HepG2 (cell line): ENCODE measurements at regions not wholly inside any gene's neighbourhood (a gene's known extent, or its start where the extent isn't known, plus 50 kb on each side); places are given as distances from the start of the nearest gene placed in this dataset.

Experiments used
- CEBPZ ChIP-seq: IDR thresholded peaks from 2 replicates; pipeline ENCODE4 v1.6.1; 2012; ENCODE audit warnings: low read length, improper control_type of control experiment
- DDIT3 ChIP-seq: sonication (generic); formaldehyde crosslinking; IDR thresholded peaks from 2 replicates; pipeline ENCODE4 v1.4.0; 2020; ENCODE audit warnings: mild to moderate bottlenecking, missing genetic modification reagents
- DPF2 ChIP-seq: sonication (generic); formaldehyde crosslinking; IDR thresholded peaks from 2 replicates; pipeline ENCODE4 v1.4.0; 2020; ENCODE audit warnings: mild to moderate bottlenecking, low read depth, missing genetic modification reagents, borderline replicate concordance
- DZIP1 ChIP-seq: sonication (generic); formaldehyde crosslinking; IDR thresholded peaks from 2 replicates; pipeline ENCODE4 v1.5.0; 2020; ENCODE audit warnings: mild to moderate bottlenecking, missing genetic modification reagents
- FOXO1 ChIP-seq: sonication (generic); formaldehyde crosslinking; IDR thresholded peaks from 2 replicates; pipeline ENCODE4 v1.4.0; 2020; ENCODE audit warnings: missing genetic modification reagents
- ISX ChIP-seq: sonication (generic); formaldehyde crosslinking; conservative IDR thresholded peaks from 2 replicates; pipeline ENCODE4 v1.5.0; 2020; ENCODE audit warnings: missing genetic modification reagents
- KDM3A ChIP-seq: IDR thresholded peaks from 2 replicates; pipeline ENCODE4 v1.6.1; 2018; ENCODE audit warnings: low read depth, missing compliant biosample characterization
- KMT2A ChIP-seq: sonication (generic); formaldehyde crosslinking; IDR thresholded peaks from 2 replicates; pipeline ENCODE4 v1.4.0; 2020; ENCODE audit warnings: missing genetic modification reagents
- LBX2 ChIP-seq: sonication (generic); formaldehyde crosslinking; IDR thresholded peaks from 2 replicates; pipeline ENCODE4 v1.5.0; 2020; ENCODE audit warnings: missing genetic modification reagents, mild to moderate bottlenecking, borderline replicate concordance
- LRRFIP1 ChIP-seq: sonication (generic); formaldehyde crosslinking; conservative IDR thresholded peaks from 2 replicates; pipeline ENCODE4 v1.4.0; 2020; ENCODE audit warnings: missing genetic modification reagents
- SNAI1 ChIP-seq: sonication (generic); formaldehyde crosslinking; IDR thresholded peaks from 2 replicates; pipeline ENCODE4 v1.5.0; 2020; ENCODE audit warnings: mild to moderate bottlenecking, missing genetic modification reagents, borderline replicate concordance
- THAP11 ChIP-seq: IDR thresholded peaks from 2 replicates; pipeline ENCODE4 v1.6.1; 2016; ENCODE audit warnings: missing biosample characterization, missing genetic modification reagents
- TMF1 ChIP-seq: sonication (generic); formaldehyde crosslinking; IDR thresholded peaks from 2 replicates; pipeline ENCODE4 v1.8.1; 2022; ENCODE audit warnings: low read depth, missing genetic modification reagents
- ZKSCAN1 ChIP-seq: fragments of 150-350 bp; IDR thresholded peaks from 2 replicates; pipeline ENCODE4 v1.6.1; 2014; ENCODE audit warnings: low read length
- ZNF512 ChIP-seq: sonication (generic); formaldehyde crosslinking; IDR thresholded peaks from 2 replicates; pipeline ENCODE4 v1.4.0; 2020; ENCODE audit warnings: mild to moderate bottlenecking, missing genetic modification reagents
- ZNF530 ChIP-seq: sonication (generic); formaldehyde crosslinking; IDR thresholded peaks from 2 replicates; pipeline ENCODE4 v1.5.0; 2020; ENCODE audit warnings: low read depth, mild to moderate bottlenecking, missing genetic modification reagents
- ZNF616 ChIP-seq: sonication (generic); formaldehyde crosslinking; IDR thresholded peaks from 2 replicates; pipeline ENCODE4 v1.5.0; 2020; ENCODE audit warnings: low read depth, mild to moderate bottlenecking, missing genetic modification reagents
- ZNF784 ChIP-seq: sonication (generic); formaldehyde crosslinking; IDR thresholded peaks from 2 replicates; pipeline ENCODE4 v1.5.1; 2020; ENCODE audit warnings: missing genetic modification reagents, mild to moderate bottlenecking, borderline replicate concordance
- ZNF792 ChIP-seq: IDR thresholded peaks from 2 replicates; pipeline ENCODE4 v1.6.1; 2016

GRCh38 chr7:104064969-104065387, 75.5 kb upstream of the RELN start (continued):
- TF ChIP-seq CEBPZ = no peak
- TF ChIP-seq SNAI1 (CRISPR knock-in tag) = no peak
- no peak for TF ChIP-seq LRRFIP1 (CRISPR knock-in tag)
- TF ChIP-seq TMF1 = no peak
- TF ChIP-seq ZNF784 (CRISPR knock-in tag) = no peak
- peak; percentile 68; the same call in 1 of the 2 replicates for TF ChIP-seq ZNF792 (CRISPR knock-in tag)
- no peak for TF ChIP-seq ZNF530 (CRISPR knock-in tag)
- TF ChIP-seq FOXO1 (CRISPR knock-in tag) = peak; percentile 85
- TF ChIP-seq DZIP1 (CRISPR knock-in tag) = no peak
- TF ChIP-seq THAP11 (CRISPR knock-in tag) = peak; percentile 58
- no peak for TF ChIP-seq DDIT3
- TF ChIP-seq ZKSCAN1 = no peak
- no peak; the same call in 1 of the 2 replicates for TF ChIP-seq KMT2A (CRISPR knock-in tag)
- TF ChIP-seq ZNF512 (CRISPR knock-in tag) = no peak
- peak; percentile 97 for TF ChIP-seq DPF2
- 0 out of 2 replicates have a peak, but pooled peaks have one; percentile 48 for TF ChIP-seq KDM3A (CRISPR knock-in tag)
- no peak for TF ChIP-seq ISX (CRISPR knock-in tag)
- TF ChIP-seq ZNF616 (CRISPR knock-in tag) = no peak
- no peak for TF ChIP-seq LBX2 (CRISPR knock-in tag)
